ENCODE measurements at regions not wholly inside any gene's neighbourhood (a gene's known extent, or its start where the extent isn't known, plus 50 kb on each side); places are given as distances from the start of the nearest gene placed in this dataset.
"Not testable (repeated sequence)": the region's sequence is repeated elsewhere in the genome, so short reads cannot be mapped to it uniquely, and the experiment has no call there.

DNA sequence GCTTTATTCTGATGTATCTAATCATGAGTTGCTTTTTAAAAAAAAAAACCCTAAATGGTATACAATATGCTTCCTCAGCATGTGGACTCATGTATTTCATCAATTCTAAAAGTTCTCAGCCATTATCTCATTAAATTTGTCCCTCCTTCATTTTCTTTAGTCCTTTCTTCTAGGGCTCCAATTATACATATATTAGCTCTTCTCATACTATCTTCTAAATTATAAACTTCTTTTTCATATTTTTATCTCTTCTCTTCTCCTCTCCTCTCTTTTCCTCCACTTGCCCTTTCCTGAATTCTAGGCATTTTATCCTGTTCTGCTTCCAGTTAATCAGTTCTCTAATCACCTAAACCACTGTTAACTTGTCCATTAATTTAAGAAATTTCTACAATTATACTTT, 55.0 kb upstream of the IL33 start:
- no peak for DNase-seq

- no peak for DNase-seq
These were observed 62.2 kb upstream of the IL33 start for GRCh38 chr9:6153425-6153824.

- no peak for DNase-seq
These were observed 62.8 kb upstream of the IL33 start for GRCh38 chr9:6152788-6153187.

GRCh38 chr9:6150483-6150882, 65.1 kb upstream of the IL33 start:
- no peak for DNase-seq

GRCh38 chr9:6149315-6149714, 66.3 kb upstream of the IL33 start:
- DNase-seq: no peak

DNA sequence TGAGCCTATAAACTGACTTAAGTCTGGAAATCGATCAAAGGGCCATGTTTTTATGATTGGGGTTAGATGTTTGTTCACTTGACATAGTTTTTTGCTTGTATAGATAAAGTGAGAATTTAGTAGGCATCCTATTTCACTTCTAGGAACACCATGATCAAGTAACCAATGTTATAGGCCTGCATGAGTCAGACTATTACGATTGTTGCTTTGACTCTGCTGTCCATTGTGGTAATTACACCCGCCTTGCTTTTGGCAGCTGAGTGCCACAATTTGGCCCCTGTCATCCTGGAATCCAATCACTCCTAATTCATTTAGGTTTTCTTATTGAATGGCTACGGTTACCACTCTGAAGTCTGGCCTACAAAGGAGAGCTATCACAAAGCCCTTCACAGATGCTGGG, 67.8 kb upstream of the IL33 start:
- DNase-seq: no peak

DNA sequence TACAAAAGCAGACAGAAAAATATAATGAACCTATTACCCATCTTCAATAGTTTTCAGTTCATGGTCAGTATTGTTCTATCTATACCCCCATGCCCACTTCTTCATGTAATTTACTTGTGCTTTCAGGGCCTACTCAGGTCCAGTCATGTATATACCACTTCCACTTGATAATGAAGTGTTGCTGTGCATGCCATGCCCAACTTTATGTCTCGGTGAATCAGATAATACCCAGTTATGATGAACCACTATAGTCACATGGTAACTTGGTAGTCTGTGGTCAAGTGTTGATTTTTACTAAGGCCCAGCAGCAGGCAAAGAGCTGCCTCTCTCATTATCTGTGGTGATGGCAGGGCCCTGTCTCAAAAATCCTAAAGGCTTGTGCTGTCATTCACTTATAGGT, 70.7 kb upstream of the IL33 start:
- DNase-seq: no peak

- no peak for DNase-seq
These were observed 72.7 kb upstream of the IL33 start for GRCh38 chr9:6142799-6143454.

GRCh38 chr9:6135780-6136179, 79.8 kb upstream of the IL33 start:
- not testable (repeated sequence) for DNase-seq

DNA sequence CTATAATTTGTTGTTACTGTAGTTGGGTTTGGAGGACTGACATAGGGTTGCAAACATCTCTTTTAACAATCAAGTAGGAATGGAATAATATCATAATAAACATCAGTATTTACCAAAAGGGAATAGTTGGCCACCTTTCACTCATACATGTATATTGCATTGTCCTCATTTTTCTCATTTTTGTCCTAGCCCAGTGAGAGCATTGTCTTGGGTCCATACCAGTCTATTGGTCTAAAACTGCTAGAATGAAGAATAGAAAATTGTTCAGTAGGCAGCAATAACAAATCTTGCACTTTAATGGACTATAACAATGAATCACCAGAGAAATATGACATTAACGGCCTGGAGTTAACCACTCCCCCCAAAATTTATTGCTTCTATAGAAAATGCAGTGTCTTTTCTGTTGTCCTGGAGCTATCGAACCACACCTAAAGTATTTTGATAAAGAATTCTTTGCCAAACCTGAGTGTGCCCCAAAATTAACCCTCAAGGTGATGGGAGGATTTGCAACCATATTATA, 80.9 kb upstream of the IL33 start:
- DNase-seq: no peak

GRCh38 chr9:6133346-6134063, 82.1 kb upstream of the IL33 start:
- no peak for DNase-seq

GRCh38 chr9:6132650-6133049, 83.0 kb upstream of the IL33 start:
- no peak for DNase-seq

GRCh38 chr9:6128030-6128429, 87.6 kb upstream of the IL33 start:
- DNase-seq: no peak

DNA sequence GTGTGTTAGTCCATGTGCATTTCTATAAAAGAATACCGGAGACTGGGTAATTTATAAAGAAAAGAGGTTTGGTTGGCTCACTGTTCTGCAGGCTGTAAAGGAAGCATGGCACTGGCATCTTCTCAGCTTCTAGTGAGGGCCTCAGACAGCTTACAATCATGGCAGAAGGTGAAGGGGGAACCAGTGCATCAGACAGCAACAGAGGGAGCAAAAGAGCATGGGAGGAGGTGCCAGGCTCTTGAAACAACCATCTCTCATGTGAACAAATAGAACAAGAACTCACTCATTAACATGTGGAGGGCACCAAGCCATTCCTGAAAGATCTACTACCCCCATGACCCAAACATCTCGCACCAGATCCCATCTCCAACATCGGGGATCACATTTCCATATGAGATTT, 89.2 kb upstream of the IL33 start:
- no peak for DNase-seq

DNA sequence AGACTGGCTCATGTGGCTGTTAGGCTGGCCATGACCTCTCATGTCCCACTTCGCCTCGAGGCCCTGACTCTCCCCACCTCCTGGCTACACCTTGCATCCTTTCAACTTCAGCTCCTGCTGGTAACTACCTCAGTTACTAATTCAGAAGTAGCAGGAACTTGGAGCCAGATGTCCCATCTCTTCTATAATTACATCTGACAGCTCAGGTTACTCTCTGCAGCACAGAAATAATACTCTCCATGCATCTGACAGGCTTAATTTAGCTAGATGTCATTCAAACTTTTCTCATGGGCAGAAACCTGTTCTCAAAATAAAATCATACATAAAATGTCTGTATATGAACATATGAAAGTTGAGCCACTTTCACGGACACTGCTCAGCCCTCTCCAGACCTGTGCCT, 92.2 kb upstream of the IL33 start:
- no peak for DNase-seq

GRCh38 chr9:6121707-6122106, 93.9 kb upstream of the IL33 start:
- DNase-seq: no peak

DNA sequence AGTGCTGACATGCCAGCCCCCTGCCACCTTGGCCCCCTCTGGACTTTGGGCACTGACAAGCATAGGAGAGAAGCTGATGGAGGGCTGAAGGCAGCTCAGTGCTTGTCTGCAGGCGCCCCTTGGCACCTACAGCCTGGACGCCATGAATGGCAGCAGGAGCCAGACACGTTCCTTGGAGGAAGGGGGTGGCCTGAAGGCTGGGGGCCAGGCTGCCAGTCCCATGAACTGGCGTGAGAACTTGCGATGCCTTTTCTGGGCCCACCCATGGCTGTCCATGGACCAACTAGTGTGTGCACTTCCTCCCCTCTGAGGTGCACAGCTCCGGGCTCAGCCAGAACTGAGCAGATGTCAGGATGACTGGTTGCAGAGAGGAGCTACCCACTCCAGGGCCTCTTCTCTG, 99.0 kb upstream of the RANBP6 start:
- DNase-seq: no peak

DNA sequence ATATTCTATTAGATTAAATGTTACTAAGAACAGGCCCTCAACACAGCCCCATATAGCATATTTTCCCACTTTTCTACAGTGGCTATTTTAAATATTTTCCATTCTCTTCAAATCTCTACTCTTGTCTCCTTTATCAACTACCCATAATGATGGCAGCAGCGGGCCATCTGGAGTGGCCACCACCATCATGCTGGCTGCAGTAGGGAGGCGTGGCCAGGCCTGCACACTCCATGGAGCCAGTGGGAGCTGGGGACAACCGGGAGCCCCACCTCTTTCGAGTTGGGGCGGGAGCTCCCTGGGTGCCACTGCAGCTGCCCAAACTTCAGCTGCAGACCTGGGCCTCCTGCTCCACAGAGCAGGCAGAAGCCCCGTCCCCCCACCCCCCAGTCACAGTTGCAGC, 98.4 kb upstream of the RANBP6 start:
- no peak for DNase-seq

GRCh38 chr9:6113312-6113711, 97.9 kb upstream of the RANBP6 start:
- DNase-seq: no peak

DNA sequence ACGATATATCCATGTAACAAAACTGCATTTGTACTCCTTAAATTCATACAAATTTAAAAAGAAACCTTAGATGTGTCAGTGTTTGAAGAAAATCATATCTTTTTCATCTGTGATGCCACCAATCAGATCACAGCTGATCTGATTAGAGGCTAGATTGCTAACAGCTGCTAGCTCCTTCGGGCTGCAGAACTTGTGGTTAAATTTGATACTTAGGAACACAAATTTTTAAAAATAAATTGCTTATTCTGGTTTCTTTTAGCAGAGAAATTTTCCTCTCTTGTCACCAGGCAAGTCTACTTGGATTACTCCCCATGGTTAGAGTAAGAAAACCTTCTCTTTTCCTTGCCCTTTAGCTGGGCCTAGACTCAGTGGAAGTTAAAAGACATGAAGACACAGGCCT, 94.6 kb upstream of the RANBP6 start:
- no peak for DNase-seq

DNA sequence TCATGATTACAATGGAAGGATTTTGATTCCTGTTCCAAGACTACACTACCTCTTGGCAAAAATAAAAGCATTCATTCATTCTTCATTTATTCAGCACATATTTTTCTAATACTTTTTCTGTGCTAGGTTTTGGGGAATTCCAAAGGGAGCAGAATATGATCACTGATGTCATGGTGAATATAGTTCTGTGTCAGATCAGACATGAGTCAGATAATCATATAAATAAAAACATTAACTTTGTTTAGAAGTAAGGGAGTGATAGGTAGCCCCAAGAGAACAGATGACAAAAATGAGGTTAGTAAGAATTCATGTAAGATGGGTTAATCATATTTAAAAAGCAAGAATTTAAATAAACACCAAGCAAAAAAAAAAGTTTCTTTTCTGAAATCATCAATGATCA, 94.1 kb upstream of the RANBP6 start:
- DNase-seq: no peak

DNA sequence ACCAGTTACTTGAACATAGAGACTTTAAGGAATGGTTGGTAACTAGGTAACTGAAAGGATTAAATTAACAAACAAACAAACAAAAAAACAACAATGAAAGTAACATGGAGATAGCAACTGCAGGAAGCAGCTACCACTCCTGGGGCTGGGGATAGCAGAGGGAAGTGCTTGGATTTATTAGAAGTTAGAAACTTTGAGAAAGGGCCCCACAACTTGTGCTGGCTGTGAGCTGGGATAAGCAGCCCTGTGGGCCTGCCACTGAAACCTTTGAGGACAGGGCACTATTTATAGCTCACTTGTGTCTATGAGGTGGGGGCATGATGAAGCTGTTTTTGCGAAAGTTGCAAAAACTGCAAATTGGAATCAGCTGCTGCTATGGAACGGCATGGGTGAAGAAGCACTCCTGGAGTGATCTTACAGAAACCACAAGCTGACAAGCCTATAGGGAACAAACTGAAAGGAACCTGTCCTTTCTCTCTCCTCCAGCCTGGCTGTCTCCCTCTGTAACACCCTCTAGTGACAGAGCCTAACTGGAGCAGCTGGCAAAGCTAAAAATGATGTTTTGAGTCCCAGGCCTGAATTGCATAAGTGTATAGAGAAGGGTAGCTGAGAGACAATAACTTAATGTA, 91.4 kb upstream of the RANBP6 start:
- DNase-seq: no peak

DNA sequence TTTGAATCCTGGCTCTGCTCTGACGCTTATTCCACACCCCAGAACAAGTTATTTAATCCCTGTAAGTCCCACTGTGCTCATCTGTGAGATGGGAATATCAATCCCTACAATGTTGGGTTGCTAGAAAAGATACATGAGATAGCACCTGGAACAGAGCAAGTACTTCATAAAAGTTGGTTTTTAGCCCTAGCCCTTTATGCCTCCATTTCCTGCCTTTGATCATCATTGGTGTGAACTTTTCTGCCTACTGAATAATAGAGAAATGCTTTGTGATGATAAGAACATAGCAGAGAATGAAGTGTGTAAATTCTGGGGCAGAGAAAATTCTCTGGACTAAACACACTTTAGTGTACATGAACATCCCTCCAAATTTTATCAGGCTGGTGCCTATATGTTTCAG, 90.3 kb upstream of the RANBP6 start:
- no peak for DNase-seq

GRCh38 chr9:6104406-6104805, 89.0 kb upstream of the RANBP6 start:
- not testable (repeated sequence) for DNase-seq
